SK-N-SH (cell line): ENCODE measurements at regions not wholly inside any gene's neighbourhood (a gene's known extent, or its start where the extent isn't known, plus 50 kb on each side); places are given as distances from the start of the nearest gene placed in this dataset.

Source experiments
- CTCF ChIA-PET: fragments of 300-600, 350-600 bp; formaldehyde crosslinking; extraction: SDS; loops from one replicate; lab custom pipeline; 2021; lab: Yijun Ruan, JAX
- POLR2A ChIA-PET: fragments of 350-600 bp; sonication (Branson Sonifier 250); formaldehyde crosslinking; extraction: SDS; loops from one replicate; lab custom pipeline; 2020; ENCODE audit warnings: antibody characterized with exemption, inconsistent platforms; lab: Yijun Ruan, JAX
- DNase-seq: peaks from one replicate; pipeline ENCODE4 v3.0.0; 2012
- H2AFZ ChIP-seq: fragments of 200-600 bp; sonication (generic); 2 replicates; pipeline ENCODE4 v1.8.1; 2016; ENCODE audit warnings: antibody characterized with exemption, mild to moderate bottlenecking, low read depth
- H3F3A ChIP-seq: fragments of 200-600 bp; sonication (generic); replicated peaks from 2 replicates; pipeline ENCODE3; 2016; ENCODE audit warnings: antibody characterized with exemption, mild to moderate bottlenecking; ENCODE audit not compliant: insufficient read depth
- H3K27ac ChIP-seq, 2 experiments: fragments of 200-500 bp in 1 of 2; fragments of 200-600 bp in 1 of 2; sonication (Bioruptor generic) in 1 of 2; sonication (generic), shearing (Covaris generic) in 1 of 2; 2 replicates each; pipeline versions ENCODE4 v1.5.1 to v1.6.1; 2014 to 2016; ENCODE audit warnings: low read depth in 2 of 2, inconsistent platforms in 1 of 2, low read length in 1 of 2, mild to moderate bottlenecking in 1 of 2, mixed read lengths in 1 of 2
- H3K27me3 ChIP-seq: fragments of 200-600 bp; sonication (generic), shearing (Covaris generic); 2 replicates; pipeline ENCODE4 v1.6.1; 2016; ENCODE audit warnings: mixed run types; ENCODE audit not compliant: insufficient read depth
- H3K36me3 ChIP-seq, 2 experiments: fragments of 200-500 bp in 1 of 2; fragments of 200-600 bp in 1 of 2; sonication (Bioruptor generic) in 1 of 2; sonication (generic) in 1 of 2; replicated peaks in 1 of 2; 2 replicates each; pipeline versions ENCODE3 to v1.5.1; 2014 to 2016; ENCODE audit warnings: low read length in 1 of 2, mild to moderate bottlenecking in 1 of 2; ENCODE audit not compliant: insufficient read depth in 2 of 2, control insufficient read depth in 1 of 2
- H3K4me1 ChIP-seq, 2 experiments: fragments of 200-500 bp in 1 of 2; fragments of 200-600 bp in 1 of 2; sonication (Bioruptor generic) in 1 of 2; sonication (generic), shearing (Covaris generic) in 1 of 2; 2 replicates each; pipeline versions ENCODE4 v1.5.1 to v1.6.1; 2014 to 2016; ENCODE audit warnings: low read depth in 1 of 2, low read length in 1 of 2, mixed run types in 1 of 2; ENCODE audit not compliant: insufficient read depth in 2 of 2, control insufficient read depth in 1 of 2
- H3K4me2 ChIP-seq: fragments of 200-600 bp; sonication (generic), shearing (Covaris generic); 2 replicates; pipeline ENCODE4 v1.6.1; 2017; ENCODE audit warnings: mixed run types
- H3K4me3 ChIP-seq, 2 experiments: fragments of 200-500 bp in 1 of 2; fragments of 200-600 bp in 1 of 2; sonication (Bioruptor generic) in 1 of 2; sonication (generic), shearing (Covaris generic) in 1 of 2; 2 replicates each; pipeline versions ENCODE4 v1.5.1 to v1.8.1; 2014 to 2016; ENCODE audit warnings: low read depth in 2 of 2, inconsistent platforms in 1 of 2, low read length in 1 of 2, mild to moderate bottlenecking in 1 of 2, mixed read lengths in 1 of 2, moderate library complexity in 1 of 2
- H3K79me2 ChIP-seq: fragments of 200-600 bp; sonication (generic); 2 replicates; pipeline ENCODE4 v1.8.1; 2017; ENCODE audit warnings: mild to moderate bottlenecking; ENCODE audit not compliant: insufficient read depth
- H3K9ac ChIP-seq: fragments of 200-600 bp; sonication (generic); 2 replicates; pipeline ENCODE4 v1.6.1; 2017; ENCODE audit warnings: mixed run types
- H3K9me2 ChIP-seq: fragments of 200-600 bp; sonication (generic); 2 replicates; pipeline ENCODE4 v1.6.1; 2017; ENCODE audit warnings: mixed run types
- H3K9me3 ChIP-seq: fragments of 200-600 bp; sonication (generic); 2 replicates; pipeline ENCODE4 v1.6.1; 2017; ENCODE audit warnings: mixed run types, mild to moderate bottlenecking, moderate library complexity
- H4K20me1 ChIP-seq: fragments of 200-600 bp; sonication (generic); 2 replicates; pipeline ENCODE4 v1.6.1; 2017; ENCODE audit warnings: mild to moderate bottlenecking, mixed run types; ENCODE audit not compliant: insufficient read depth
- CHD2 ChIP-seq: fragments of 150-350 bp; IDR thresholded peaks from 2 replicates; pipeline ENCODE4 v1.6.1; 2018; ENCODE audit warnings: low read length; ENCODE audit not compliant: partially characterized antibody
- CTCF ChIP-seq: fragments of 200-600 bp; sonication (generic); IDR thresholded peaks from 2 replicates; pipeline ENCODE4 v1.6.1; 2017; ENCODE audit warnings: antibody characterized with exemption, mild to moderate bottlenecking, moderate library complexity
- EZH2phosphoT487 ChIP-seq: fragments of 200-600 bp; sonication (generic); IDR thresholded peaks from 2 replicates; pipeline ENCODE4 v1.6.1; 2017; ENCODE audit warnings: low read depth, mixed run types, mild to moderate bottlenecking, antibody characterized with exemption, moderate library complexity, borderline replicate concordance
- FOSL2 ChIP-seq: IDR thresholded peaks from 2 replicates; pipeline ENCODE4 v1.4.0; 2012; ENCODE audit warnings: low read depth, mild to moderate bottlenecking, moderate library complexity, borderline replicate concordance
- FOXM1 ChIP-seq: IDR thresholded peaks from 2 replicates; pipeline ENCODE4 v1.4.0; 2012; ENCODE audit warnings: low read depth, mild to moderate bottlenecking
- JUND ChIP-seq: IDR thresholded peaks from 2 replicates; pipeline ENCODE4 v1.4.0; 2012
- RAD21 ChIP-seq: IDR thresholded peaks from 2 replicates; pipeline ENCODE4 v1.6.1; 2012; ENCODE audit warnings: mild to moderate bottlenecking, low read length
- WGBS: methylation state at CpG from one replicate; pipeline ENCODE4 v1.1.6; 2017; ENCODE audit warnings: low lambda C conversion rate; 5-methylcytosine and 5-hydroxymethylcytosine counted together
- TF ChIP-seq, protein P1 (sequence below): IDR thresholded peaks from 2 replicates; pipeline ENCODE4; 2012
- TF ChIP-seq, protein P2 (sequence below): fragments of 150-350 bp; IDR thresholded peaks from 2 replicates; pipeline ENCODE4 v1.6.1; 2017; ENCODE audit warnings: antibody characterized with exemption, low read length, low read depth, borderline replicate concordance

- Histone ChIP-seq H3F3A (no peaks in the 10 kb centered on the region), H2AFZ (no peak overlapping the region), H3K36me3 (no peaks in the 10 kb centered on the region), H3K4me1 (no peaks in the 10 kb centered on the region), H3K9ac (no peak overlapping the region), H3K4me3 (no peak overlapping the region), H4K20me1 (no peaks in the 10 kb centered on the region), H3K27ac (no peak overlapping the region), H3K27me3 (no peaks in the 10 kb centered on the region), H3K9me2 (no peaks in the 10 kb centered on the region), H3K4me2 (no peak overlapping the region), H3K79me2 (no peaks in the 10 kb centered on the region), H3K9me3 (no peaks in the 10 kb centered on the region)
- POLR2A ChIA-PET, result interaction anchor here (0.6 kb wide), 1 partner anchor 30 kb away, joined by 3 read pairs; no protein-coding TSS in a partner anchor
- CTCF ChIA-PET, result interaction anchor here (0.6 to 3.9 kb wide), 42 partner anchors 9 to 850 kb away, joined by 3 to 44 read pairs (median 4); no protein-coding TSS in a partner anchor
- WGBS, result 11% methylated on average over 8 of the region's 8 CpGs
- TF ChIP-seq, protein P1, sequence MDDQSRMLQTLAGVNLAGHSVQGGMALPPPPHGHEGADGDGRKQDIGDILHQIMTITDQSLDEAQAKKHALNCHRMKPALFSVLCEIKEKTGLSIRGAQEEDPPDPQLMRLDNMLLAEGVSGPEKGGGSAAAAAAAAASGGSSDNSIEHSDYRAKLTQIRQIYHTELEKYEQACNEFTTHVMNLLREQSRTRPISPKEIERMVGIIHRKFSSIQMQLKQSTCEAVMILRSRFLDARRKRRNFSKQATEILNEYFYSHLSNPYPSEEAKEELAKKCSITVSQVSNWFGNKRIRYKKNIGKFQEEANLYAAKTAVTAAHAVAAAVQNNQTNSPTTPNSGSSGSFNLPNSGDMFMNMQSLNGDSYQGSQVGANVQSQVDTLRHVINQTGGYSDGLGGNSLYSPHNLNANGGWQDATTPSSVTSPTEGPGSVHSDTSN, result no peak
- TF ChIP-seq CTCF (peak; percentile 87), RAD21 (peak; percentile 32), FOSL2 (no peak), FOXM1 (no peak)
- peak; percentile 70 for DNase-seq
These were observed 139.1 kb downstream of the SPTSSA start for GRCh38 chr14:34322940-34323418.

DNA sequence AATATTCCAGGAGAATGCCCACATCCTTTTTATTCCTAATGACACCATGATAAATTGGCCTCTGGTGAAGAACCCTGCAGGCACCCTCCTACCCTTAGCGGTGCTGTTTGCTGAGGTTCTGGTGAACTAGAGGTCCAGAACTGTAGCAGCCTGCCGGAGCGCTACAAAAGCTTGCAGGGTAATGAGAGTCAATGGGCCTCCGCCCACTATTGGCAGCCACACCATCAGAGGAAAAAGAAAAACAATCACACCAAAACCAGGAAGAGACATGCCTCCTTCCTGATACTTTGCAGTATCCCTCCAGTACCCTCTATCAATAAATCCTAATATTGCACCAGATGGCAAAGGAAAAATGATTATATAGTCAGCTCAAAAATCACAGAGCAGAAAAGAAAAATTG is 142.9 kb downstream of the SPTSSA start:
- H3K9me3 ChIP-seq, result no peaks in the 10 kb centered on the region
- WGBS, result 60% methylated on average over 4 of the region's 4 CpGs
- 0 out of 2 replicates have a peak, but pooled peaks cover 8% of the 10 kb centered on the region for H3K27me3 ChIP-seq
- H3K9me2 ChIP-seq, result no peaks in the 10 kb centered on the region
- ChIA-PET POLR2A (no interaction called here), CTCF (interaction anchor here (1.2 kb wide), 1 partner anchor 13 kb away, joined by 5 read pairs; no protein-coding TSS in a partner anchor)
- H3K36me3 ChIP-seq, result no peaks in the 10 kb centered on the region
- no peaks in the 10 kb centered on the region for H3K79me2 ChIP-seq
- H3K4me3 ChIP-seq, result no peak overlapping the region
- H3K4me1 ChIP-seq, result no peaks in the 10 kb centered on the region
- DNase-seq, result no peak
- H3K9ac ChIP-seq, result no peak overlapping the region
- no peak overlapping the region for H2AFZ ChIP-seq
- H4K20me1 ChIP-seq, result no peaks in the 10 kb centered on the region
- H3K4me2 ChIP-seq, result no peak overlapping the region
- TF ChIP-seq, protein P2, sequence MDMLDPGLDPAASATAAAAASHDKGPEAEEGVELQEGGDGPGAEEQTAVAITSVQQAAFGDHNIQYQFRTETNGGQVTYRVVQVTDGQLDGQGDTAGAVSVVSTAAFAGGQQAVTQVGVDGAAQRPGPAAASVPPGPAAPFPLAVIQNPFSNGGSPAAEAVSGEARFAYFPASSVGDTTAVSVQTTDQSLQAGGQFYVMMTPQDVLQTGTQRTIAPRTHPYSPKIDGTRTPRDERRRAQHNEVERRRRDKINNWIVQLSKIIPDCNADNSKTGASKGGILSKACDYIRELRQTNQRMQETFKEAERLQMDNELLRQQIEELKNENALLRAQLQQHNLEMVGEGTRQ, result no peak
- TF ChIP-seq EZH2phosphoT487 (no peak), JUND (no peak), CHD2 (no peak)
- H3F3A ChIP-seq, result no peaks in the 10 kb centered on the region
- no peak overlapping the region for H3K27ac ChIP-seq
